ENCODE measurements at regions not wholly inside any gene's neighbourhood (a gene's known extent, or its start where the extent isn't known, plus 50 kb on each side); places are given as distances from the start of the nearest gene placed in this dataset.
A peak's percentile ranks its signal among the peaks of the same experiment; 100 is the strongest.

DNA sequence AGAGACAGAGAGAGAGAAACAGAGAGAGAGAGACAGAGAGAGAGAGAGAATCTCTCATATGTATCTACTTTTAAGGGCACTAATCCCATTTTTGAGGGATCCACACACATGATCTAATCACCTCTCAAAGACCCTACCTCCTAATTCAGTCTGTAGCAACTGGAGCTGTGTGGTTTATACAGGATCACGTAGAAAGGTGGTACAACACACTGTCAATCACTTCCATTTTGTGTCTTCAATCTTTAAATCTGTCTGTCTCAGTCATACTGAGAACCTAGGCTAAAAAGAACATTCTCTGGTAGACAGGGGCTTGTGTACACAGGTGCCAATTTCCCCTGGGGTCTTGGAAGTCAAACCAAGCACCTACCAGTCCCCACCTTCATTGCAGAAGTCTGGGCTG is 229.9 kb downstream of the TGFB2 start:
- DNase-seq (ENCODE audit: low spot score) (no peak), FAIRE-seq (no peak)

DNA sequence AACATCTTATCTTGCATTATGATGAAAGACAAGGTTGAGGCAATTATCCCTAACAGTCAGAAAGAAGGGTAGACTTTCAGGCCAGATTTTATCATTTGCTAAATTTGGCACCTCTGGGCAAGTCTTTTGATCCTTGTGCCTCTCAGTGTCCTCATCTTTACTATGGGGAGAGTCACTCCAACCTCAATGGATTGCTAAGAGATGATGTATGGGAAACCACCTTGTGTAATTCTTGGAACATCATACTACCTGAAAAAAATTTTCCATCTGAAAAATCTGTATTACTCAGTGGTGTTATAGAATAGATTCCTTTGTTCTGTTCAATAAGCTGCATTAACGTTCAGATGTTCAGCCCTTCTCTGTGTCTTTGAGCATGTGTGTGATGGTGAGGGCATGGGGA is 230.7 kb downstream of the TGFB2 start:
- no peak for DNase-seq (ENCODE audit: low spot score)
- FAIRE-seq: no peak

GRCh38 chr1:218582646-218583045 is 237.5 kb downstream of the TGFB2 start:
- no peak for FAIRE-seq
- DNase-seq (ENCODE audit: low spot score): no peak

- FAIRE-seq (no peak), DNase-seq (ENCODE audit: low spot score) (no peak)
Observed at GRCh38 chr1:218584418-218585155, 239.5 kb downstream of the TGFB2 start.

DNA sequence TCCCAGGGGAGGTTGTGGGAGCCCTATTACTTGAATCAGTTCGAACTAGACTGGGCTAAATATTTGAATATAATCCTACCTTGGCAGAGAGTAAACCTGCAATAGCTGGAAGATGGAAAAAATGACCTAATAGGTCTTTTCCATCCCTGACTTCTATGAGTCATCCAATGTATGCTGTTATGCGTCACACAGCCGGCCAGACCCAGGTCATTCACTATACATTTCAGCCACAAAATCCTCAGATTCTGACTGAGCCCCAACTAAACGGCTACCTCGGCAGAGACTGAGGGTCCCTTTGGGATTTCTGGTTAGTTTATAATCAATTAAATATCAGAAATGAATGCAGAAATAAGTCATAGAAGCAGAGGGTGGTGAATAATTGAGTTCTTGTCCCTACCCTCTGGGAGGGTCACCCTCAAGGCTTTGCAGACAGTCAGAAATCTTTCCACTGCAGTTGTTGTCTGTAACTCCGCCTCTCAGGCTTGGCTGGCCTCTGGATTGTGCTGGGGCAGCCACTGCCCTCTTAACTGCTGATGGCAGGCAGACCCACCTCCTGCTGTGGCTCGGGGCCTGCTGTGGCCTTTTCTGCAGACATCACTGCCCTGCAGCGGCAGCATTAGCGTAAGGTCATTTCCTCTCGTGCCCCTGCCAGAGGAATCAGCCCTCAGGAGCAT is 240.5 kb downstream of the TGFB2 start:
- FAIRE-seq (no peak), DNase-seq (ENCODE audit: low spot score) (peak; percentile 63)

DNA sequence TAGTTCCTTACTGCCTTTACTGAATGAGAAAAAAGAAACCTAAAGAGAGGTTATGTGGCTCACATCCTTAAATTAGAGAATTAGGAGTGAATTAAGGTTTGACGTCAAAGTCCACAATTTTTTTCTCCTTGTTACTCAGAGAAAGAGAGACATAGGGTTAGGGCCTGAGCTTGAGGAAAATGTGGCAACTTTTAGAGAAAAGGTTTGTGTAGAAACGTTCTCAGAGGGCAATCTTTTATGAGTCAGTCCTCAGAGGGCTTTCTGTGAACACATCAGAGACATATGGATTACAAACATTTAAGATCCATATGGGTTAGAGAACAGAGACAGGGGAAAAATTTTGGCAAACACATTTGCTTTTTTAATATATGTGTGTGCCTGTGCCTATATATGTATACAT is 242.8 kb downstream of the TGFB2 start:
- DNase-seq (ENCODE audit: low spot score): no peak
- FAIRE-seq: no peak

DNA sequence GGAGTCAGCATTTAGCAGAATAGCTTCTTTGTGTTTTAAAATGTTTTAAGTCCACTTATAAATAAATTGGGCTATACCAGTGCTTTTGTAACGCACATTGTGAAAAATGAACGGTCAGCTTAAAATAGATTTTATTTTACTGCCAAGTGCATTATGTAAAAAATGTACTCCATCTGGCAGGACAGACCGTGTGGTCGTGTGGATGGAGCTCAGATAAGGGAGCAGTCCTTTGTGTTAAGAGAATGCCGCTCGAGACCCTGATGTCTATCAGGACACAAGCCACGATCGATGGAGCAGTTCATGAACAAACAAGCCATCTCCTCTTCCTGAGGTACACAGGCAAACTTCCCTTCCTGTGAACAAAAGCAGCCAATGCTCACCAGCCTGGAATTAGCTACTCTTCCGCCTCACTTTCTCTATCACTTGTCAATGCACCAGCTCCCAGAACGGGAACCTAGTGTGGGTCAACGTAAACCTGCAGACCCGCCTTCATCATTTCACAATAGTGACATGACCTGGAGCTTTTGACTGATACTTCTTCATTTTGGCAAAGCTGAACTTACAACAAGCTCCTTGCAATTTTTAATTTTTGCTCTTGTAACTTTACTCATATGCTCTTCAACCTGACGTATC is 243.5 kb downstream of the TGFB2 start:
- FAIRE-seq (no peak), DNase-seq (ENCODE audit: low spot score) (no peak)

DNA sequence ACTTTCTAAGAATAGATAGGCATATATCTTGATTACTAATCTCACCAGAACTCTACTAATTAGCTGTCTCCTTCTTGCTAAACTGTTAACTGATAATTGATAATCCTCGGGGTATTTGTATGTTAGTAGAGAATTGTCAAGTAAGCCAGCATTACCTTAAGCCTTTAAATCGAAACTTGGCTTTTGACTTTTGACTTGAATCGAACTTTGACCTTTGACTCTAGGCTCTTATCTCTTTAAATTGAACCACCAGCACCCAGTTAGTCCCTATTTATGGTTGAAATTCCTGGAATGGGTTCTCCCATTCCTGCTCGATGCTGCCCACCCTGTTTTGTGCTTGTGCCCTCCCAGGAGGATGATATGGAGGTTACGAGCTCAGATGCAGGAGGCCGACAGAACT is 244.4 kb downstream of the TGFB2 start:
- FAIRE-seq: no peak
- no peak for DNase-seq (ENCODE audit: low spot score)

- FAIRE-seq (no peak), DNase-seq (ENCODE audit: low spot score) (no peak)
Observed at GRCh38 chr1:218591966-218592365, 246.8 kb downstream of the TGFB2 start.

GRCh38 chr1:218592688-218593087 is 247.6 kb downstream of the TGFB2 start:
- FAIRE-seq (no peak), DNase-seq (ENCODE audit: low spot score) (no peak)

GRCh38 chr1:218600968-218601367 is 255.8 kb downstream of the TGFB2 start:
- DNase-seq (ENCODE audit: low spot score): peak; percentile 16
- no peak for FAIRE-seq

- FAIRE-seq (no peak), DNase-seq (ENCODE audit: low spot score) (no peak)
Observed at GRCh38 chr1:218604217-218604616, 259.1 kb downstream of the TGFB2 start.

- no peak for FAIRE-seq
Observed at GRCh38 chr1:218611916-218612585, 266.9 kb downstream of the TGFB2 start.

GRCh38 chr1:218613105-218613504 is 268.0 kb downstream of the TGFB2 start:
- DNase-seq (ENCODE audit: low spot score): no peak
- FAIRE-seq: no peak

More at GRCh38 chr1:218611916-218612585, 266.9 kb downstream of the TGFB2 start:
- no peak for DNase-seq (ENCODE audit: low spot score)

- FAIRE-seq: no peak
- no peak for DNase-seq (ENCODE audit: low spot score)
Observed at GRCh38 chr1:218614031-218614430, 268.9 kb downstream of the TGFB2 start.

GRCh38 chr1:218616681-218617080 is 271.5 kb downstream of the TGFB2 start:
- no peak for FAIRE-seq
- DNase-seq (ENCODE audit: low spot score): no peak

- FAIRE-seq (no peak), DNase-seq (ENCODE audit: low spot score) (no peak)
Observed at GRCh38 chr1:218617986-218618385, 272.9 kb downstream of the TGFB2 start.

GRCh38 chr1:218620956-218621355 is 275.8 kb downstream of the TGFB2 start:
- FAIRE-seq (no peak), DNase-seq (ENCODE audit: low spot score) (no peak)

GRCh38 chr1:218624052-218624451 is 278.9 kb downstream of the TGFB2 start:
- FAIRE-seq (no peak), DNase-seq (ENCODE audit: low spot score) (no peak)

- FAIRE-seq: no peak
- no peak for DNase-seq (ENCODE audit: low spot score)
Observed at GRCh38 chr1:218625393-218625792, 280.3 kb downstream of the TGFB2 start.

GRCh38 chr1:218633238-218633988 is 288.3 kb downstream of the TGFB2 start:
- DNase-seq (ENCODE audit: low spot score) (no peak), FAIRE-seq (no peak)

All from urothelium cell line (cell line).